Upper lobe of left lung (tissue), 4 donors: ENCODE measurements at regions not wholly inside any gene's neighbourhood (a gene's known extent, or its start where the extent isn't known, plus 50 kb on each side); places are given as distances from the start of the nearest gene placed in this dataset.

Experiments
- EP300 ChIP-seq, 4 donors: sonication (generic); formaldehyde crosslinking; IDR thresholded peaks; one replicate each; pipeline ENCODE4 v1.5.1; 2017; ENCODE audit warnings: antibody characterized with exemption in 4 of 4, control low read depth in 2 of 4
- POLR2A ChIP-seq, 4 donors: fragments of 450-650 bp; IDR thresholded peaks; one replicate each; pipeline ENCODE4 v1.5.1; 2016 to 2017; ENCODE audit warnings: antibody characterized with exemption in 4 of 4, mild to moderate bottlenecking in 2 of 4
- POLR2AphosphoS5 ChIP-seq, 2 donors: sonication (generic); formaldehyde crosslinking; IDR thresholded peaks; one replicate each; pipeline ENCODE4 v1.5.1; 2017; ENCODE audit warnings: antibody characterized with exemption in 2 of 2
- TF ChIP-seq, protein P1 (sequence below), 6 experiments: fragments of 450-650 bp in 4 of 6; fragments of 200-600 bp in 2 of 6; sonication (generic) in 2 of 6; IDR thresholded peaks; one replicate each; pipeline ENCODE4 v1.5.1; 2016 to 2019; ENCODE audit warnings: antibody characterized with exemption in 6 of 6

GRCh38 chr7:145462463-145462862 lies 626.6 kb upstream of the TPK1 start:
- TF ChIP-seq, protein P1, sequence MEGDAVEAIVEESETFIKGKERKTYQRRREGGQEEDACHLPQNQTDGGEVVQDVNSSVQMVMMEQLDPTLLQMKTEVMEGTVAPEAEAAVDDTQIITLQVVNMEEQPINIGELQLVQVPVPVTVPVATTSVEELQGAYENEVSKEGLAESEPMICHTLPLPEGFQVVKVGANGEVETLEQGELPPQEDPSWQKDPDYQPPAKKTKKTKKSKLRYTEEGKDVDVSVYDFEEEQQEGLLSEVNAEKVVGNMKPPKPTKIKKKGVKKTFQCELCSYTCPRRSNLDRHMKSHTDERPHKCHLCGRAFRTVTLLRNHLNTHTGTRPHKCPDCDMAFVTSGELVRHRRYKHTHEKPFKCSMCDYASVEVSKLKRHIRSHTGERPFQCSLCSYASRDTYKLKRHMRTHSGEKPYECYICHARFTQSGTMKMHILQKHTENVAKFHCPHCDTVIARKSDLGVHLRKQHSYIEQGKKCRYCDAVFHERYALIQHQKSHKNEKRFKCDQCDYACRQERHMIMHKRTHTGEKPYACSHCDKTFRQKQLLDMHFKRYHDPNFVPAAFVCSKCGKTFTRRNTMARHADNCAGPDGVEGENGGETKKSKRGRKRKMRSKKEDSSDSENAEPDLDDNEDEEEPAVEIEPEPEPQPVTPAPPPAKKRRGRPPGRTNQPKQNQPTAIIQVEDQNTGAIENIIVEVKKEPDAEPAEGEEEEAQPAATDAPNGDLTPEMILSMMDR (IDR thresholded peaks at IDR 0.05): no peak
- TF ChIP-seq POLR2AphosphoS5 (IDR thresholded peaks at IDR 0.05) (no peak), POLR2A (IDR thresholded peaks at IDR 0.05) (no peak), EP300 (IDR thresholded peaks at IDR 0.05) (no peak)
